CD4-positive, alpha-beta T cell (primary cell): ENCODE measurements at regions not wholly inside any gene's neighbourhood (a gene's known extent, or its start where the extent isn't known, plus 50 kb on each side); places are given as distances from the start of the nearest gene placed in this dataset.
A peak's percentile ranks its signal among the peaks of the same experiment; 100 is the strongest.

Source experiments
- ATAC-seq: fragments of 200-7000 bp; cut with Tn5 transposase; one replicate; pipeline ENCODE4 v1.10.0; 2022; ENCODE audit warnings: mild to moderate bottlenecking; ENCODE audit not compliant: poor library complexity
- CTCF ChIA-PET: fragments of 350-600 bp; sonication (Branson Sonifier 250); formaldehyde crosslinking; loops from one replicate; lab custom pipeline; 2021; ENCODE audit warnings: antibody characterized with exemption, inconsistent platforms; lab: Charles Lee
- POLR2A ChIA-PET: fragments of 350-600 bp; sonication (Branson Sonifier 250); formaldehyde crosslinking; loops from one replicate; lab custom pipeline; 2021; ENCODE audit warnings: antibody characterized with exemption, inconsistent platforms; lab: Charles Lee
- DNase-seq, 14 experiments: peaks; one replicate each; pipeline ENCODE4 v3.0.0-alpha.2; 2013 to 2020; ENCODE audit warnings: mixed read lengths in 2 of 14
- H3K27ac ChIP-seq, 2 donors: one replicate each; pipeline versions ENCODE4 v1.5.1 to v1.7.0; 2013; ENCODE audit warnings: low read length in 2 of 2, low read depth in 1 of 2, mild to moderate bottlenecking in 1 of 2
- H3K27me3 ChIP-seq, 2 experiments: 1 replicate in 1 of 2; 2 replicates in 1 of 2; pipeline versions ENCODE4 v1.6.1 to v1.7.0; 2013; ENCODE audit warnings: low read length in 2 of 2, control low read depth in 1 of 2, mild to moderate bottlenecking in 1 of 2, moderate library complexity in 1 of 2; ENCODE audit not compliant: insufficient read depth in 2 of 2, control insufficient read depth in 1 of 2
- H3K36me3 ChIP-seq: one replicate; pipeline ENCODE4 v1.6.1; 2013; ENCODE audit warnings: low read length, control low read depth; ENCODE audit not compliant: insufficient read depth
- H3K4me1 ChIP-seq: one replicate; pipeline ENCODE4 v1.6.1; 2013; ENCODE audit warnings: low read length, control low read depth; ENCODE audit not compliant: insufficient read depth
- H3K4me3 ChIP-seq: one replicate; pipeline ENCODE4 v1.5.1; 2013; ENCODE audit warnings: mild to moderate bottlenecking, low read length, moderate library complexity
- H3K9me3 ChIP-seq, 2 experiments: 1 replicate in 1 of 2; 2 replicates in 1 of 2; pipeline versions ENCODE4 v1.6.1 to v1.7.0; 2013; ENCODE audit warnings: low read length in 2 of 2, mild to moderate bottlenecking in 2 of 2, control low read depth in 1 of 2, moderate library complexity in 1 of 2; ENCODE audit not compliant: control insufficient read depth in 1 of 2, insufficient read depth in 1 of 2
- H3K27ac Mint-ChIP-seq: one replicate; pipeline ENCODE4 v1.8.0; 2020; ENCODE audit warnings: mixed read lengths
- H3K27me3 Mint-ChIP-seq: one replicate; pipeline ENCODE4 v1.8.0; 2021; ENCODE audit warnings: mixed read lengths
- H3K36me3 Mint-ChIP-seq: one replicate; pipeline ENCODE4 v1.8.0; 2021; ENCODE audit warnings: low read depth, mixed read lengths
- H3K4me1 Mint-ChIP-seq: one replicate; pipeline ENCODE4 v1.8.0; 2021; ENCODE audit warnings: low read depth, mixed read lengths
- H3K4me3 Mint-ChIP-seq: one replicate; pipeline ENCODE4 v1.8.0; 2020; ENCODE audit warnings: mild to moderate bottlenecking, mixed read lengths
- H3K9me3 Mint-ChIP-seq: one replicate; pipeline ENCODE4 v1.8.0; 2020; ENCODE audit warnings: mixed read lengths
- intact Hi-C, 2 experiments: fragments of 100-400 bp; cut with DNase I in 1 of 2; cut with micrococcal nuclease in 1 of 2; formaldehyde crosslinking; loops; one replicate each; pipeline versions ENCODE4 v1.15.1 to v1.9.0; 2023 to 2025; cut with DNase I, micrococcal nuclease
- TF ChIP-seq, protein P1 (sequence below): fragments of 200-600 bp; IDR thresholded peaks from one replicate; pipeline ENCODE4 v1.8.0; 2022; ENCODE audit warnings: antibody characterized with exemption, mild to moderate bottlenecking

DNA sequence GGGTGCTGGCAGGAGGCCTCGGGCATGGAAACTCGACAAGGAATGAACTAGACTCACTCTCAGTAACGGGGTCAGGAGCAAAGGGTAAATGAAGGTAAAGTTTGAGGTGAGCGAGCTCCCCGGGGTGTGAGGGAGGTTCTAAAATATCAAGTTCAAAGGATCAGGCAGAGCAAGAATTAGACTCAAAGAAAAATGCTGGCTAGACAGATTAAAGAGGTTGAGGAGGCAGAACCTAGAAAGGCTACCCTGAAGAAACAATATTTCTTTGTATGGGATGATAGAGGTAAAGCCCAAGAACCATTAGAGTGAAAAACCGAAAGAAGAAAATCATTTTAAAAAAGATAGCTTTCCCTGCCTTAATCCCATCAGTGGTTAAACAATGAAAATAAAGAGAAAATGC lies 386.7 kb upstream of the MEF2C start:
- Mint-ChIP-seq H3K4me3 (no peak overlapping the region), H3K27me3 (no peaks in the 10 kb centered on the region), H3K27ac (no peak overlapping the region), H3K4me1 (no peaks in the 10 kb centered on the region), H3K36me3 (no peaks in the 10 kb centered on the region), H3K9me3 (no peaks in the 10 kb centered on the region)
- no peak overlapping the region for H3K4me3 ChIP-seq
- no peak for ATAC-seq
- no peak overlapping the region for H3K27ac ChIP-seq
- H3K9me3 ChIP-seq = peaks cover 0 to 7% of the 10 kb centered on the region in 2 experiments
- intact Hi-C loops = no loop called here
- TF ChIP-seq, protein P1, sequence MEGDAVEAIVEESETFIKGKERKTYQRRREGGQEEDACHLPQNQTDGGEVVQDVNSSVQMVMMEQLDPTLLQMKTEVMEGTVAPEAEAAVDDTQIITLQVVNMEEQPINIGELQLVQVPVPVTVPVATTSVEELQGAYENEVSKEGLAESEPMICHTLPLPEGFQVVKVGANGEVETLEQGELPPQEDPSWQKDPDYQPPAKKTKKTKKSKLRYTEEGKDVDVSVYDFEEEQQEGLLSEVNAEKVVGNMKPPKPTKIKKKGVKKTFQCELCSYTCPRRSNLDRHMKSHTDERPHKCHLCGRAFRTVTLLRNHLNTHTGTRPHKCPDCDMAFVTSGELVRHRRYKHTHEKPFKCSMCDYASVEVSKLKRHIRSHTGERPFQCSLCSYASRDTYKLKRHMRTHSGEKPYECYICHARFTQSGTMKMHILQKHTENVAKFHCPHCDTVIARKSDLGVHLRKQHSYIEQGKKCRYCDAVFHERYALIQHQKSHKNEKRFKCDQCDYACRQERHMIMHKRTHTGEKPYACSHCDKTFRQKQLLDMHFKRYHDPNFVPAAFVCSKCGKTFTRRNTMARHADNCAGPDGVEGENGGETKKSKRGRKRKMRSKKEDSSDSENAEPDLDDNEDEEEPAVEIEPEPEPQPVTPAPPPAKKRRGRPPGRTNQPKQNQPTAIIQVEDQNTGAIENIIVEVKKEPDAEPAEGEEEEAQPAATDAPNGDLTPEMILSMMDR = no peak
- no peaks in the 10 kb centered on the region for H3K4me1 ChIP-seq
- DNase-seq = no peak
- ChIA-PET CTCF (no interaction called here), POLR2A (no interaction called here)
- H3K36me3 ChIP-seq = no peaks in the 10 kb centered on the region
- H3K27me3 ChIP-seq = no peaks in the 10 kb centered on the region

DNA sequence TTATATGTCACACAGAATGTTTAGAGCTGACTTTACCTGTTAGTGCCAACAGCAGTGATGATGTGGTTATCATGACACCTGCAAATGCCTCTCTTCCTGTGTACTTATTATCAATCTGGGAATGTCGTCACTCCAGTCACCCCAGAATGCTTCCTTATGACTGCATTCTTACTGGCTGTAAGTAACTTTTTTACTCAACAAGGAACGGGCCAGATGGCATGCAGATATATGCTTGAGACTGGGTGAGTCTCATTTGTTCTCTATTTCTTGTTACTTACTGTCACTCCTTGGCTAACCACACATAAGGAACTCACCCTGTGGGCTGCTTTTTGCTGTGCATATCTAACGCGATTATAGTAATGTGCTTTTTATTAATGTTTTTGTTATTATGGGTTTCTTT lies 385.5 kb upstream of the MEF2C start:
- TF ChIP-seq, protein P1 = no peak
- no peaks in the 10 kb centered on the region for H3K4me1 Mint-ChIP-seq
- H3K9me3 Mint-ChIP-seq = no peaks in the 10 kb centered on the region
- no peak overlapping the region for H3K4me3 Mint-ChIP-seq
- ChIA-PET POLR2A (no interaction called here), CTCF (no interaction called here)
- no peaks in the 10 kb centered on the region for H3K27me3 Mint-ChIP-seq
- no peak for ATAC-seq
- no peaks in the 10 kb centered on the region for H3K27me3 ChIP-seq
- H3K4me1 ChIP-seq = no peaks in the 10 kb centered on the region
- intact Hi-C loops = no loop called here
- peaks cover 0 to 7% of the 10 kb centered on the region in 2 experiments for H3K9me3 ChIP-seq
- peak in 2 of 14 experiments; percentile 4 to 10 for DNase-seq
- H3K36me3 Mint-ChIP-seq = no peaks in the 10 kb centered on the region
- no peak overlapping the region for H3K27ac ChIP-seq
- H3K36me3 ChIP-seq = no peaks in the 10 kb centered on the region
- H3K4me3 ChIP-seq = no peak overlapping the region
- H3K27ac Mint-ChIP-seq = no peak overlapping the region

DNA sequence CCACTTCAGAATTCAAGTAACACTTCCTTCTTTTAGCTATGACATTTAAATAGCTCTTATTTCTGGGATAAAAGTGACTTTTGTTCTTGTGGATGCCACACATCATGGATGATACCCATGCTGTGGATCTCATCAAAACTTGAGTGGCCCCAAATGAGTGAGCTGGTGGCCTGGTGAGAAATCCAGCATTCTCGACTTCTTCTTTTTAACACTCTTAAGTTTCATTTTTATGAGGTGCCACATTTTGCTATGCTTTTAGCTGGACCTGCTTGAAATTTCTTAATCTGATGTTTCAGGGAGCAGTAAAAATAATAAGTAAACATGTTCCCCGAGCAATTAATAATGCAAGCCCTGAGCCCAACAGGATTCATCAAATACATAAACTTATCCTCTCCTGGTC lies 384.8 kb upstream of the MEF2C start:
- ChIA-PET POLR2A (no interaction called here), CTCF (no interaction called here)
- H3K4me1 ChIP-seq = no peaks in the 10 kb centered on the region

More for the DNA sequence above, 384.8 kb upstream of the MEF2C start:
- Histone ChIP-seq H3K27ac (no peak overlapping the region), H3K36me3 (no peaks in the 10 kb centered on the region), H3K27me3 (no peaks in the 10 kb centered on the region), H3K4me3 (no peak overlapping the region), H3K9me3 (peaks cover 0 to 7% of the 10 kb centered on the region in 2 experiments)
- Mint-ChIP-seq H3K9me3 (no peaks in the 10 kb centered on the region), H3K4me1 (no peaks in the 10 kb centered on the region), H3K27ac (no peak overlapping the region), H3K36me3 (no peaks in the 10 kb centered on the region), H3K4me3 (no peak overlapping the region), H3K27me3 (no peaks in the 10 kb centered on the region)
- intact Hi-C loops = no loop called here
- ATAC-seq = no peak
- TF ChIP-seq, protein P1 = no peak
- no peak for DNase-seq
